Activated B cell treated with CpG ODN at 0.5 μM for 24 hours (primary cell): ENCODE measurements at regions not wholly inside any gene's neighbourhood (a gene's known extent, or its start where the extent isn't known, plus 50 kb on each side); places are given as distances from the start of the nearest gene placed in this dataset.

Experiments
- ATAC-seq: fragments of 200-7000 bp; cut with Tn5 transposase; one replicate; pipeline ENCODE4 v1.10.0; 2021; ENCODE audit warnings: low read depth, mild to moderate bottlenecking, moderate library complexity
- CTCF ChIA-PET: fragments of 350-600 bp; sonication (Branson Sonifier 250); formaldehyde crosslinking; loops from one replicate; lab custom pipeline; 2021; ENCODE audit warnings: antibody characterized with exemption; lab: Charles Lee
- POLR2A ChIA-PET: fragments of 350-600 bp; sonication (Branson Sonifier 250); formaldehyde crosslinking; loops from one replicate; lab custom pipeline; 2021; ENCODE audit warnings: antibody characterized with exemption; lab: Charles Lee
- DNase-seq: peaks from one replicate; pipeline ENCODE4 v3.0.0; 2022
- H3K27ac Mint-ChIP-seq: one replicate; pipeline ENCODE4 v1.8.0; 2020; ENCODE audit warnings: mixed read lengths
- H3K27me3 Mint-ChIP-seq: one replicate; pipeline ENCODE4 v1.8.0; 2021; ENCODE audit warnings: mixed read lengths
- H3K36me3 Mint-ChIP-seq: one replicate; pipeline ENCODE4 v1.8.0; 2021; ENCODE audit warnings: low read depth, mixed read lengths
- H3K4me1 Mint-ChIP-seq: one replicate; pipeline ENCODE4 v1.8.0; 2021; ENCODE audit warnings: mixed read lengths
- H3K4me3 Mint-ChIP-seq: one replicate; pipeline ENCODE4 v1.8.0; 2020; ENCODE audit warnings: mild to moderate bottlenecking, mixed read lengths
- H3K9me3 Mint-ChIP-seq: one replicate; pipeline ENCODE4 v1.8.0; 2020; ENCODE audit warnings: mixed read lengths
- CTCF ChIP-seq: fragments of 200-600 bp; IDR thresholded peaks from one replicate; pipeline ENCODE4 v1.8.0; 2022; ENCODE audit warnings: antibody characterized with exemption, mild to moderate bottlenecking
- intact Hi-C: fragments of 100-400 bp; cut with micrococcal nuclease; formaldehyde crosslinking; loops from one replicate; pipeline ENCODE4 v1.15.1; 2024

- DNase-seq (no peak), ATAC-seq (no peak)
- intact Hi-C loops: no loop called here
- POLR2A ChIA-PET: no interaction called here
- H3K4me1 Mint-ChIP-seq: no peaks in the 10 kb centered on the region
- peaks cover 9% of the 10 kb centered on the region for H3K9me3 Mint-ChIP-seq
- no peaks in the 10 kb centered on the region for H3K36me3 Mint-ChIP-seq
- TF ChIP-seq CTCF: no peak
- H3K27ac Mint-ChIP-seq: no peak overlapping the region
- peaks cover 18% of the 10 kb centered on the region for H3K27me3 Mint-ChIP-seq
- H3K4me3 Mint-ChIP-seq: no peak overlapping the region
- CTCF ChIA-PET: no interaction called here
Observed at GRCh38 chr3:27888562-27888961, 166.4 kb upstream of the EOMES start.

- DNase-seq: no peak
- Mint-ChIP-seq H3K4me3 (no peak overlapping the region), H3K4me1 (no peaks in the 10 kb centered on the region), H3K36me3 (no peaks in the 10 kb centered on the region), H3K27ac (no peak overlapping the region), H3K9me3 (peaks cover 12% of the 10 kb centered on the region), H3K27me3 (peaks cover 21% of the 10 kb centered on the region)
- ATAC-seq: no peak
- ChIA-PET POLR2A (no interaction called here), CTCF (no interaction called here)
- intact Hi-C loops: no loop called here
- no peak for TF ChIP-seq CTCF
Observed at GRCh38 chr3:27889745-27890144, 167.6 kb upstream of the EOMES start.

GRCh38 chr3:27900316-27900715 is 178.2 kb upstream of the EOMES start:
- CTCF ChIA-PET: no interaction called here
- DNase-seq: no peak
- H3K27ac Mint-ChIP-seq: no peak overlapping the region
- H3K4me1 Mint-ChIP-seq: no peaks in the 10 kb centered on the region
- no peaks in the 10 kb centered on the region for H3K9me3 Mint-ChIP-seq
- no peaks in the 10 kb centered on the region for H3K36me3 Mint-ChIP-seq
- TF ChIP-seq CTCF: no peak
- intact Hi-C loops: no loop called here
- POLR2A ChIA-PET: no interaction called here
- ATAC-seq: no peak
- H3K4me3 Mint-ChIP-seq: no peak overlapping the region
- no peaks in the 10 kb centered on the region for H3K27me3 Mint-ChIP-seq

GRCh38 chr3:27903446-27903845 is 181.3 kb upstream of the EOMES start:
- H3K4me1 Mint-ChIP-seq: no peaks in the 10 kb centered on the region
- no peaks in the 10 kb centered on the region for H3K27me3 Mint-ChIP-seq
- no peak for TF ChIP-seq CTCF
- no peak overlapping the region for H3K27ac Mint-ChIP-seq
- no peak overlapping the region for H3K4me3 Mint-ChIP-seq
- no peak for DNase-seq
- intact Hi-C loops: no loop called here
- POLR2A ChIA-PET: no interaction called here
- no peaks in the 10 kb centered on the region for H3K9me3 Mint-ChIP-seq
- ATAC-seq: no peak
- CTCF ChIA-PET: no interaction called here
- H3K36me3 Mint-ChIP-seq: no peaks in the 10 kb centered on the region

- ChIA-PET CTCF (no interaction called here), POLR2A (no interaction called here)
- Mint-ChIP-seq H3K27me3 (no peaks in the 10 kb centered on the region), H3K4me3 (no peak overlapping the region), H3K27ac (no peak overlapping the region), H3K4me1 (no peaks in the 10 kb centered on the region), H3K36me3 (no peaks in the 10 kb centered on the region), H3K9me3 (no peaks in the 10 kb centered on the region)
- ATAC-seq: no peak
- intact Hi-C loops: no loop called here
- DNase-seq: no peak
- no peak for TF ChIP-seq CTCF
Observed at GRCh38 chr3:27905625-27906024, 183.5 kb upstream of the EOMES start.
